ENCODE measurements at regions not wholly inside any gene's neighbourhood (a gene's known extent, or its start where the extent isn't known, plus 50 kb on each side); places are given as distances from the start of the nearest gene placed in this dataset.

- Histone ChIP-seq H3K27me3 (replicated peaks; ENCODE audit: control insufficient read depth, insufficient read depth, low read length) (no peaks in the 10 kb centered on the region), H3K4me3 (ENCODE audit: low read depth, low read length) (no peak overlapping the region), H3K36me3 (ENCODE audit: control insufficient read depth, insufficient read depth, low read length) (no peaks in the 10 kb centered on the region), H3K9me3 (no peaks in the 10 kb centered on the region), H3K4me1 (no peaks in the 10 kb centered on the region)
- H3K27ac Mint-ChIP-seq (ENCODE audit: unreplicated experiment), result no peak overlapping the region
- no peaks in the 10 kb centered on the region for H3K9me3 Mint-ChIP-seq (ENCODE audit: unreplicated experiment)
- H3K4me1 Mint-ChIP-seq (ENCODE audit: low read depth, unreplicated experiment), result no peaks in the 10 kb centered on the region
- H3K27me3 Mint-ChIP-seq (ENCODE audit: insufficient read depth, unreplicated experiment), result peaks cover 7% of the 10 kb centered on the region
- CTCF ChIA-PET, result no interaction called here
- no TSS peak for BruUV-seq (replicated peaks)
- DNase-seq, result no peak
- no peak for TF ChIP-seq CTCF (IDR thresholded peaks at IDR 0.05; ENCODE audit: insufficient read depth in 1 of 2, low read depth in 1 of 2, low read length in 1 of 2, severe bottlenecking in 1 of 2, unreplicated experiment in 1 of 2)
- intact Hi-C loops (cut with micrococcal nuclease; ENCODE audit: unreplicated experiment), result no loop called here
- no peak overlapping the region for H3K4me3 Mint-ChIP-seq (ENCODE audit: unreplicated experiment)
- POLR2A ChIA-PET, result no interaction called here
- H3K36me3 Mint-ChIP-seq (ENCODE audit: insufficient read depth, unreplicated experiment), result no peaks in the 10 kb centered on the region
Measured at GRCh38 chr1:165988817-165989216, 161.4 kb downstream of the UCK2 start.

GRCh38 chr1:165992533-165992932, 165.1 kb downstream of the UCK2 start:
- no peak for DNase-seq
- Histone ChIP-seq H3K9me3 (no peaks in the 10 kb centered on the region), H3K36me3 (ENCODE audit: control insufficient read depth, insufficient read depth, low read length) (no peaks in the 10 kb centered on the region), H3K4me3 (ENCODE audit: low read depth, low read length) (no peak overlapping the region), H3K27me3 (replicated peaks; ENCODE audit: control insufficient read depth, insufficient read depth, low read length) (no peaks in the 10 kb centered on the region), H3K4me1 (no peaks in the 10 kb centered on the region)
- Mint-ChIP-seq H3K27ac (ENCODE audit: unreplicated experiment) (no peak overlapping the region), H3K27me3 (ENCODE audit: insufficient read depth, unreplicated experiment) (peaks cover 18% of the 10 kb centered on the region), H3K4me1 (ENCODE audit: low read depth, unreplicated experiment) (no peaks in the 10 kb centered on the region), H3K9me3 (ENCODE audit: unreplicated experiment) (no peaks in the 10 kb centered on the region), H3K4me3 (ENCODE audit: unreplicated experiment) (no peak overlapping the region), H3K36me3 (ENCODE audit: insufficient read depth, unreplicated experiment) (no peaks in the 10 kb centered on the region)
- no TSS peak for BruUV-seq (replicated peaks)
- POLR2A ChIA-PET, result no interaction called here
- intact Hi-C loops (cut with micrococcal nuclease; ENCODE audit: unreplicated experiment), result no loop called here
- no peak for TF ChIP-seq CTCF (IDR thresholded peaks at IDR 0.05; ENCODE audit: insufficient read depth in 1 of 2, low read depth in 1 of 2, low read length in 1 of 2, severe bottlenecking in 1 of 2, unreplicated experiment in 1 of 2)
- CTCF ChIA-PET, result no interaction called here

GRCh38 chr1:165994107-165994506, 166.7 kb downstream of the UCK2 start:
- Mint-ChIP-seq H3K4me3 (ENCODE audit: unreplicated experiment) (no peak overlapping the region), H3K27ac (ENCODE audit: unreplicated experiment) (no peak overlapping the region)

More at GRCh38 chr1:165994107-165994506, 166.7 kb downstream of the UCK2 start:
- POLR2A ChIA-PET, result no interaction called here
- Mint-ChIP-seq H3K36me3 (ENCODE audit: insufficient read depth, unreplicated experiment) (no peaks in the 10 kb centered on the region), H3K4me1 (ENCODE audit: low read depth, unreplicated experiment) (no peaks in the 10 kb centered on the region), H3K27me3 (ENCODE audit: insufficient read depth, unreplicated experiment) (peaks cover 18% of the 10 kb centered on the region), H3K9me3 (ENCODE audit: unreplicated experiment) (no peaks in the 10 kb centered on the region)
- no peak for TF ChIP-seq CTCF (IDR thresholded peaks at IDR 0.05; ENCODE audit: insufficient read depth in 1 of 2, low read depth in 1 of 2, low read length in 1 of 2, severe bottlenecking in 1 of 2, unreplicated experiment in 1 of 2)
- Histone ChIP-seq H3K4me1 (no peaks in the 10 kb centered on the region), H3K9me3 (no peaks in the 10 kb centered on the region), H3K4me3 (ENCODE audit: low read depth, low read length) (no peak overlapping the region), H3K27me3 (replicated peaks; ENCODE audit: control insufficient read depth, insufficient read depth, low read length) (no peaks in the 10 kb centered on the region), H3K36me3 (ENCODE audit: control insufficient read depth, insufficient read depth, low read length) (no peaks in the 10 kb centered on the region)
- CTCF ChIA-PET, result no interaction called here
- intact Hi-C loops (cut with micrococcal nuclease; ENCODE audit: unreplicated experiment), result no loop called here
- no TSS peak for BruUV-seq (replicated peaks)
- DNase-seq, result no peak
